ENCODE measurements at regions not wholly inside any gene's neighbourhood (a gene's known extent, or its start where the extent isn't known, plus 50 kb on each side); places are given as distances from the start of the nearest gene placed in this dataset.
"Not testable (repeated sequence)": the region's sequence is repeated elsewhere in the genome, so short reads cannot be mapped to it uniquely, and the experiment has no call there.

GRCh38 chr4:179048839-179049453, 1606.7 kb upstream of the AGA start:
- no peak for DNase-seq

DNA sequence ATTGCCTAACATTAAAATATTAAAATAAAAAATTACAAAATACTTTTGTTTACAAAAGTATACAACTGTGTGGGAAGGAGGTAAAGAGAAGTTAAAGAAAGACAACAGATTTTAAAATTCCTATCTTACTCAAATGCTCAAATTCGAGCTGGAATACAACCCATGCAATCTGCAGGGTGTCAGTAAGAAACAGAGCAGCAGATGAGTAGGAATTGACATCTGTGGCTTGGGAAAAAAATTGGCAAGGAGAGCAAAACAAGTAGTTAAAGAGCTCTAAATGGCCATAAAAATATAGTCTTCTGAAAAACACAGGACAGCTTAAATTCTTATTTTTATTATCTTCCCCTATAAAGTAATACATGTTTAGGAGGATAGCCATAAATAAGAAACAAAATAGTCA, 1609.0 kb upstream of the AGA start:
- no peak for DNase-seq

DNA sequence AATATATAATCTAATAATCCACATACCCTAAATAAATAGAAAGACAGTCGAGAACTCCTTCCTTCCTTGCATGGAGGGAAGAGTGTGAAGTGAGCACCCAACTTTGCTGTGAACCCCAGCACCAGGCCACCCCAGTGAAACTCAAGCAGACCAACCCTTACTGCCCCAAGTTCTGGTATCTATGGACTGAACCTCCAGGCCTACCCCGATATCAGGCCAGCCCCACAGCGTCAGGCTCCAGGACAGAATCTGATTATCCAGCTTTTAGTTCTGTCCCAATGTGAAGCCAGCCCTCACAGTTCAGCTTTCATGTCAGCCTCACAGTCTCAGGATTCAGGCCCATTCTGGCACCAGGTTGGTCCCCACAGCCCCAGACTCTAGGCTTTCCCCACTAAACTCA, 1617.2 kb upstream of the AGA start:
- no peak for DNase-seq

- DNase-seq = not testable (repeated sequence)
Observed at GRCh38 chr4:179066254-179066653, 1624.0 kb upstream of the AGA start.

DNA sequence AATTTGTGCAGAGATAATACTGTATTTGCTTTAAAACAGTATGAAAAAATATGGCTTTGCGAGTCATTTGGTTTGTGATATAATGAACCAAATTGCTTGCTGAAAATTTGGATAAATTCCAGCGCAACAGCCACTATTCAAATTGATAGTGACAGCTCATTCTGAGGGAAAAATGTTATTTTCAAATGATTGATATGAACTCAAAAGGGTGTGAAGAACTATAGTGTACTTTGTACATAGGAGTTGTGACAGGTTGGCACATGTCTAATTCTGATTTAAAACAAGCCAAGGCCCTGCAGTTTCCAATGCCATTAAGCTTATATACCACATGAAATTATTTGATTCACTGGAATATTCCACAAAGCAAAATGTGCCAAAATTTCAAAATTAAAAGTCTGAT, 1628.9 kb upstream of the AGA start:
- DNase-seq = no peak

DNA sequence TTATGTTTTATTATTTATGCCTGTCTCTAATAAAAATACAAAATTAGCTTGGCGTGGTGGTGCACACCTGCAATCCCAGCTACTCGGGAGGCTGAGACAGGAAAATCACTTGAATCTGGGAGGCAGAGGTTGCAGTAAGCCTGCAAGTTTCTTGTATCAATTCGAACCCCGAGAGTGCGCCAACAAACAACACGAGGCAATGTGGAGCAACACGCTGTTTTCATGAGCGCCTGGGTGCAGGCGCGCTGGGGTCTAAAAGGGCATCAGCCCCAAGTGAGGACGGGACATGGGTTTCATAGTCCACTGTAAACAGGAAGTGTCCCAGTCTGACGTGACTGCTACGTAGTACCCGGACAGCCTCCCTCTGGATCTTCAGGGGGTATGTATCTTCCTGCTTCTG, 1634.6 kb upstream of the AGA start:
- no peak for DNase-seq

DNA sequence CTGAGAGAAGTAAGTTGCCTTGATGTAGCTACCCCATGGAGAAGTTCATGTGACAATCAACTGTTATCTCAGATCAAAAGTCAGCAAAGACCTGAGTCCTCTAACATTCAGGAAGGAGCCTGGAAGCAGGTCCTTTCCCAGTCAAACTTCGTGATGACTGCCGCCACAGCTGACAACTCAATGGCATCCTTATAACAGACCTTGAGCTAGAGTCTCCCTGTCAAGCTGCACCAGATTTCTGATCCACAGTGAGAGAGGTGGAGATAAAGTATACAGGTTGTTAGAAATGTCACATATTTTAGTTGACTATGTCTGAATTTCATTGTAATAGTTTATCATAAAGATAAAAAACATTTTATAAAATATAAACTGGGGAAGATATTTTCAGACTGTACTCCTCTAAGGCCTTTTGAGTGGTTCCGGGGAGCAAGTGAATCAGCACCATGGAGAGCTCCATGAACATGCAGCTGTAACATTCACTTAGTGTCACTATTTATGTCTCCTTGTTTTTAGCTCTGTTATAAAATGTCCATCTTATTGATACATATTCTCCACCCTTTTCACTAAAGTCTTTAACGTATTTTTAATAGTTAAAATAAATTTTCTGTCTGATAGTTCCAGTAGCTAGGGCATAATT, 1653.5 kb upstream of the AGA start:
- DNase-seq = no peak

GRCh38 chr4:179097741-179098140, 1655.5 kb upstream of the AGA start:
- DNase-seq = no peak

DNA sequence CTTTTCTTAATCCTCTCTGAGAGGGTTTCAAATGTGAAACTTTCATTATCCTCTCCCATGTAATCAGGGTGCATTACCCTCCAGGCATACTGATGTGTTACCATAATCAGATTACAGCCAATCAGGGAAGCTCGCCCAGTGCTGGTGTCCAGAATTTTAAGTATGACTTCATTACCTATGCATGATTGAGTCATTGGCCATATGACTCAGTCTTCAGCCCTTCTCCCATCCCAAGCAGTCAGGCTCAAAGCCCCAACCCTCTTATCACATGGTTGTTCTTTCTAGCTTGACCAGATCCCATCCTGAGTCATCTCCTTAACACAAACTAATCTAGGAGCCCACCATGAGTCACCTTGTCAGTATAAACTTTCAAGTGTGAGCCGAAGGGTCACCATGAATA, 1668.1 kb upstream of the AGA start:
- DNase-seq = no peak

- DNase-seq = no peak
Observed at GRCh38 chr4:179110816-179111215, 1668.6 kb upstream of the AGA start.

DNA sequence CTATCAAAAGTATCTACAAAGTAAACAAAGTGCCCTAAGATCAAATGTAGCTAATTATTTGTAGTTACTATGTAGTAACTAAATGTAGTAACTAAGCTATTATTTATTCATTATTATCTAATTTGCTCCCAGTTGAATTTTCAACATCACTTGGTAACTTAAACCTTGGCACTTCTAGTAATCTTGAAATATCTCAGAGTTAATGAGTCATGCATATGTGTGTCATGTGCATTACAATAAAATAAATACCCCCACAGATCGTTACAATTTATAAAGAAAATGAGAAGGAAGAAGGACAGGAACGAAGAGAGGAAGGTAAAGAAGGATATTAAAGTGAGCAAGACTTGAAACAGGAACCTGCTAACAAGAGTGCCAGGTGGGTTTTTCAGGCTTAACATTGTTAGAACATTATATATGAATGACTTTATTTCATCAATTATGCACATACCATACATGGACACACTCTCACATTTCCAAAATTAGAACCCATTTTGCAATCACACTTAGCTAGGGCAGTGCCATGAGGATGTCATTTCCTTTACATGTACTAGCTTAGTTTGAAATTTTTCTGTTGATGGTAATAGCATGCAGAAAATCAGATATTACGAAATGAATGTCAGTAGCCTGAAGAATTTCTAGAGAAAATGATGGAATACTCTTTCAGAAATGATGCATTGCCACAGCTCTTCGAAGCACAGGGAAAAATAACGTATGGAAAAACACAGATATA, 1670.4 kb upstream of the AGA start:
- no peak for DNase-seq

- no peak for DNase-seq
Observed at GRCh38 chr4:179114615-179115014, 1672.4 kb upstream of the AGA start.

DNA sequence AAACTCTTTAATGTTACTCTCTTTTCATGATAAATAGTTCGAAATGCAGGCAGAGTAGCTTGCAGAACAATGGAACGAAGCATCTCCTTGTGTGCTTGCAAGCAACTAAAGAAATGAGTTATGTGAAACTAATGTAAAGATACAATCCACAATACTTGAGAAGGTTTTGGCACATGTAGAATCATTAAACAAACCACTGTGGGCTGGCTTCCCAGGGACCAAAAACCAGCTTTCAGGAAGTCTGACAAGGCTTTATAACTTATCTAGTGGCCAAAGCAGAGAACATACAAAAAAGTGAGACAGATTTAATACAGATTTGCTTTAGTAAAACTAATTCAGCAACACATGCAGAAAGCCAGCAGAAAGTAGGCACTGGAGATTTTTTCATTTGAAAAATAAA, 1673.8 kb upstream of the AGA start:
- DNase-seq = no peak

- DNase-seq = no peak
Observed at GRCh38 chr4:179116581-179116980, 1674.3 kb upstream of the AGA start.

DNA sequence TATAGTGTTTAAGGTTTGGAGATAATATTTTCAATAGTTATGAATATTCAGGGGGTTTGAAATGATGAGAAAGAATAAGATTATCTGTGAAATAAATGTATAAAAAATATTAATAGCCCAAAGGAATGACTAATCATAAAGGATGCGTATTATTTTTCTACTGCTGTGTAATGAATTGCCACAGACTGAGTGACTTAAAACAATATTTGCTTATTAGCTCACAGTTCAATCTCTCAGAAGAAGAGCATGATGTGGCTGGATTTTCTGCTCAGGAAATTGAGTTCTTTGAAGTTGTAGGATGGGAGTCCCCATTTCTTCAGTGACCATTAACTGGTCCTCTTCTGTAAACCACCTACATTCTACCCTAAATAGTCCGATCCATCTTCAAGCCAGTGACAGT, 1680.8 kb upstream of the AGA start:
- no peak for DNase-seq

DNA sequence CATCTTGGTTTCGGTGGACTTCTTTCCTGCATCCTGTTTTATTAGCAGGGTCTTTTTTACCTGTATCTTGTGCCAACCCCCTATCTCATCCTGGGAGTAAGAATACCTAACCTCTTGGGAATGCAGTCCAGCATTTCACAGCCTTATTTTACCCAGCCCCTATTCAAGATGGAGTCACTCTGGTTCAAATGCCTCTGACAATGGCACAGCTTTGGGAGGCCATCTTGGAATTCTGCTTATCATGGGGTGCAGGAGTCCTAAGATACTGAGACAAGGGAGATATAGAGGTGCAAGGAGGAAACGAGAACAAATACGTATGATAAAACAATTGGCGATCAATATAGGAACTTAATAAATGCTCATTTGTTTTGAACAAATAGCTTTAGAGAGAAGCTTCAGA, 1682.2 kb upstream of the AGA start:
- no peak for DNase-seq

DNA sequence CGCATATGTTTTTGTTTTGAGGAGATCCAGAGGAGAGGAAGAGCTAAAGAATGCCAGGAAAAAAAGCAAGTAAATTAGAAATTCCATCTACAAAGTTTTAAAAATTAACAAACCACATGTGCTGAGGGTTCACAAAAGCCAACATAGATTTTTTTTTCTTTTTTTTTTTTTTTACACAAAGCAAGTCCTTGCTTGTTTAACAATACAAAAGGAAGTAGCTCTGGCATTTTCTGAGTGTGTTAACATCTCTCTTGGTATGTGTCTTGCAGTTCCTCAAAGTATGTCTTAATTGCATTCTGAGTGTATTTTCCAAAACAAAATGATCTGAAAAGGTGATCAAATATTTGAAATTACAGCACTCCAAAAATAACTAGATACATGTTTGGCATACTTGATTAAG, 1682.7 kb upstream of the AGA start:
- DNase-seq = no peak

DNA sequence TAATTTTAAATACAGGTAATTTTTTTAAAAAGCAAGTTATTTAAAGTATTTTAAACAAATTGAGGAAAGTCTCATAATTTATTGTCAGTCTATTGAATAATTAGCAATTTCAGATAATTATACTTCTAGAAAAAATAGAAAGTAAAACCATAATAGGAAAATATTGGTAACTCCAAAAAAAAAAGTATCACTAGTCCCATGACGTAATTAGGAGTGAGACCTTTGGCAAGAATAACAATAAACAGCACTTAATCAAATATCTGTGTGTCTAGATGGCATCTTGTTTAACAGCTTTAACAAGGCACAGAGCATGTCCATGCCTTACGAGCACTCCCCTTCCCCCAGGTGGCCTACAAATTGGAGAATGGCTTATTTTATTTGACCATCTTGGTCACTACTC, 1683.6 kb upstream of the AGA start:
- DNase-seq = no peak

DNA sequence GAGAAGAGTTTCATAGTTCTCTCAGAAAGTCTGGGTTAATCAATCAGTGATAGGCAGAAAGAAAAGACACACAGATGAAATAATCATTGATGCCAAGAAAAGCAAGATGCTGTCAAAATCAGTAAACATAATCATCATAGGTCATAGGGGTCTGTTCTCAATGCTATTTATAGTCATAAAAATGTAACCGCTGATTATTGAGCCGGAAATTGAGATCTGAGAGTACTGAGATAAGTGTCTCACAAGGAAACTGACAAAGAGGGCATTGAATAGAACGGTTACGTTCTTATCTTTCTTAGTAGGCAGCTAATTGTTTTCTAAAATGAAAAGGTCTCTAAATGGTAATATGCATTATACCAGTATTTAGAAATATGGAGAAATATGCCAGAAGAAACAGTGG, 1686.1 kb upstream of the AGA start:
- DNase-seq = no peak

DNA sequence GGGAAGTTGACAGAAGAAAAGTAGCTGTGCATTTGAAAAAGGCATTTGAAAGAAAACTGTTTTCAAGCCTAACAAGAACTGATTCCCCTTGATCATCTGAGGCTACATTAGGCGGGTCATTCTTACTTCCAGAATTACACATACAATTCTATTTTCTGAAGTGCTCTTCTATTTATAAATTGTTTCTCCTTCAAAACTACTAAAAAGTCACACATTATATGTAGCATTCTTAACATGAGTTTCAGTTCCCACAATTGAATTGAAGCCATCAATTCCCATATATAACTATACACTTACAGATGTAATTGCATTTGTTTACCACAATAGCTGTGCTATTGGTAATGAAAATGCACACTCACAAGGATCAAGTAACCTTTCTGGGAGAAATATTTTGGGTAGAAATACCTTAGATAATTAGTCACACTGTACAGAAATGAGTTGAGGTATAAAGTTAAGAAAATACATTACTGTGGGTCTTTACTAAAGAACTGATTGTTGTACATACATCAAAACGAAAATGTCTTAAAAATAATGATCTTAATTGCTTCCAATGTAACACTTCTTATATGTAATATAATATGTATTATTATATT, 1688.0 kb upstream of the AGA start:
- no peak for DNase-seq

- DNase-seq = peak; percentile 9
Observed at GRCh38 chr4:179145746-179146525, 1703.7 kb upstream of the AGA start.

DNA sequence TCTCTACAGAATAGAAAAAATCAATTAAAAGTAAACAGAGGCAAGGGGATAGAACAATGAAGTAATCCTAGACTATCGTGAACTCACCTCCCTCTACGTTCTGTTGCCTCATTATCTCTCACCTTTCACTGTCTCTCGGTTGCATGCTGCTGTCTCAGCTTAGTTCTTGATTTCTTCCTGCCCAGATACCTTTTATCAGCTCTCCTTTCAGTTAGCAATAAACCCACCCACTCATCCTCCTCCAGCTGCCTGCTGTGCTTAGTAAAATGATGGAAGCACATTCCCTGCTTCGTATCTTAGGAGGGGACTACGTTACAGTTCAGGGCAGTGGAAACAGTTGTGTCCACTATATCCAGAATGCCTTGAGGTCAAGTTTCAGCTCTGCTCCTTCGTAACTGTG, 1709.5 kb upstream of the AGA start:
- DNase-seq = no peak

- DNase-seq = no peak
Observed at GRCh38 chr4:179163147-179163546, 1720.9 kb upstream of the AGA start.
